ENCODE measurements at regions not wholly inside any gene's neighbourhood (a gene's known extent, or its start where the extent isn't known, plus 50 kb on each side); places are given as distances from the start of the nearest gene placed in this dataset.

DNA sequence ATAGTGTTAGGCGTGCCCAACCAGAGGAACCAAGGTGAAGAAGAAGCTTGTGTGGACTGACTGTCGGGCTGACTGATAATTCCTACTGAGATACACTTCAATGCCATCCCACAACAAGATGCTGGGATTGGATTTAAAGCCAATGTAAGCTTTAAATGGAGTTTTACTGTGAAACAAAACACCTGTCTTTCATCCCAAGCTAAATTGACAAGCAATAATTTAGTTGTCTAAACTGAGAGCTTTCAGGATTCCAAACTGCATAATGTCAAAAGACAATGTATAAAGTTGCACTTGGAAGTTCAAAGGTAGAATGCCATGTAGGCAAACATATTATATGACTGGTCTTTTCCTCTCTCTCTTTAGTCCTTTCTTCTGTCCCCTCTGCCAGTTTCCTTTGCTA lies 1025.3 kb upstream of the FANCL start:
- H3K4me1 ChIP-seq = no peaks in the 10 kb centered on the region
- H3K36me3 ChIP-seq = no peaks in the 10 kb centered on the region
- no peaks in the 10 kb centered on the region for H3K9me3 ChIP-seq
- DNase-seq = no peak
- H3K4me3 ChIP-seq = no peak overlapping the region
- H3K27me3 ChIP-seq = no peaks in the 10 kb centered on the region
- TF ChIP-seq, protein P1, sequence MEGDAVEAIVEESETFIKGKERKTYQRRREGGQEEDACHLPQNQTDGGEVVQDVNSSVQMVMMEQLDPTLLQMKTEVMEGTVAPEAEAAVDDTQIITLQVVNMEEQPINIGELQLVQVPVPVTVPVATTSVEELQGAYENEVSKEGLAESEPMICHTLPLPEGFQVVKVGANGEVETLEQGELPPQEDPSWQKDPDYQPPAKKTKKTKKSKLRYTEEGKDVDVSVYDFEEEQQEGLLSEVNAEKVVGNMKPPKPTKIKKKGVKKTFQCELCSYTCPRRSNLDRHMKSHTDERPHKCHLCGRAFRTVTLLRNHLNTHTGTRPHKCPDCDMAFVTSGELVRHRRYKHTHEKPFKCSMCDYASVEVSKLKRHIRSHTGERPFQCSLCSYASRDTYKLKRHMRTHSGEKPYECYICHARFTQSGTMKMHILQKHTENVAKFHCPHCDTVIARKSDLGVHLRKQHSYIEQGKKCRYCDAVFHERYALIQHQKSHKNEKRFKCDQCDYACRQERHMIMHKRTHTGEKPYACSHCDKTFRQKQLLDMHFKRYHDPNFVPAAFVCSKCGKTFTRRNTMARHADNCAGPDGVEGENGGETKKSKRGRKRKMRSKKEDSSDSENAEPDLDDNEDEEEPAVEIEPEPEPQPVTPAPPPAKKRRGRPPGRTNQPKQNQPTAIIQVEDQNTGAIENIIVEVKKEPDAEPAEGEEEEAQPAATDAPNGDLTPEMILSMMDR (IDR thresholded peaks at IDR 0.05) = no peak
- no peak for TF ChIP-seq POLR2A (IDR thresholded peaks at IDR 0.05)
- H3K27ac ChIP-seq = no peak overlapping the region

DNA sequence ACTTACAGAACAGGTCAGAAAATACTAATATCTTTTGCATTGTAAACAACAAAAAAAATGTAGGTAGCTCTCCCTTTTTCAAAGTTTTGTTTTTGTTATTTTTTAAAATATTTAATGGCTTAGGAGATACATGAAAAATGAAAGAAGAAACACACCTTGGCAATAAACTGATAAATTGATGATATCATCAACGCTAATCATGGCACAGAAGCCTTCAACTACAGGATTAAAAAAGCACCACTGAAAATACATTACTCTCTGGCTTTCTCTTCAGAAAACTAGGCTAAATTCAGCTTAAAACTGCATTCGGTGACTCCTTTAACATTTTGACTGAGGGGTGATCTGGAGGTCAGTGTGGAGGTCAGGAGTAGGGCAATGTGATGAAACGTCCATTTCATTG lies 1018.8 kb upstream of the FANCL start:
- no peaks in the 10 kb centered on the region for H3K9me3 ChIP-seq
- H3K27ac ChIP-seq = no peak overlapping the region
- TF ChIP-seq, protein P1 (IDR thresholded peaks at IDR 0.05) = no peak
- no peak for TF ChIP-seq POLR2A (IDR thresholded peaks at IDR 0.05)
- DNase-seq = no peak
- H3K27me3 ChIP-seq = no peaks in the 10 kb centered on the region
- no peaks in the 10 kb centered on the region for H3K4me1 ChIP-seq
- no peak overlapping the region for H3K4me3 ChIP-seq
- no peaks in the 10 kb centered on the region for H3K36me3 ChIP-seq

DNA sequence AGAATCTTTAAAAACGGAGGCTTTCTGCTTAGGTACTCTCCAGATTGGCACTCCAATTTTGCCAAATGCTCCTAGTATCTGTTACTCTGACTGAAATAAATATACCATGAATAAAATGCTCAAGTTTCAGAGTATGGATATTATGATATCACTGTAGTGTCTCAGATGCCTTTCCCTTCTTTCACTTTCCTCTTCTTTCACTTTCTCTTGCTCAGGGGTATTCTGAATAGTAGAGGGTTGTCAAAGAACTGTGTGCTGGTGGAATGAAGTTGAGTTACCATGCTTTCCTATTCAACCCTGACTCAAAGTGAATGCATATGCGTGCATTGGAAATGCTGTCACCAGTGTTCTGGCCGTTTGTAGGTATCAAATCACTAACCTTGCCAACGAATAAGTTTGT lies 1015.2 kb upstream of the FANCL start:
- TF ChIP-seq POLR2A (IDR thresholded peaks at IDR 0.05) = no peak
- TF ChIP-seq, protein P1 (IDR thresholded peaks at IDR 0.05) = no peak
- Histone ChIP-seq H3K36me3 (no peaks in the 10 kb centered on the region), H3K9me3 (no peaks in the 10 kb centered on the region), H3K4me1 (no peaks in the 10 kb centered on the region), H3K4me3 (no peak overlapping the region), H3K27ac (no peak overlapping the region), H3K27me3 (no peaks in the 10 kb centered on the region)
- DNase-seq = no peak

DNA sequence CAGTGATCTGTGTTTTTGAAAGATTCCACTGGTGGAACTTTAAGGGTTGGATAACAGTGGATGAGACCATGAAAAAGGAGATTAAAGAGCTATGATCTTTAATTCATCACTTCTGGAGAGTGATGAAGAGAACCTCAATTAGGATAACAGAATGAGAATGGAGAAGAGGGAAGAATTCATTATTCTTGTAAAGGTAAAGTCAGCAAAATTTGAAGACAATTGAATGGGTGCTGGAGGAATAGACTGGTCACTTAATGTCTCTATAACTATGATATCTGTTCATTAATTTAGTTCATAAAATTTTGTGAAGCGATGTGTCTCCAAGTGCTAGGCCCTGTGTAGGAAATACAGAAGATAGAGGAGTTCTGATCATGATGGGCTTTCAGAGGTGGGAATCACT lies 1013.2 kb upstream of the FANCL start:
- H3K4me1 ChIP-seq = no peaks in the 10 kb centered on the region
- TF ChIP-seq, protein P1 (IDR thresholded peaks at IDR 0.05) = no peak
- no peak for TF ChIP-seq POLR2A (IDR thresholded peaks at IDR 0.05)
- H3K9me3 ChIP-seq = no peaks in the 10 kb centered on the region
- no peak overlapping the region for H3K4me3 ChIP-seq
- no peak overlapping the region for H3K27ac ChIP-seq
- no peaks in the 10 kb centered on the region for H3K27me3 ChIP-seq
- no peak for DNase-seq
- no peaks in the 10 kb centered on the region for H3K36me3 ChIP-seq

DNA sequence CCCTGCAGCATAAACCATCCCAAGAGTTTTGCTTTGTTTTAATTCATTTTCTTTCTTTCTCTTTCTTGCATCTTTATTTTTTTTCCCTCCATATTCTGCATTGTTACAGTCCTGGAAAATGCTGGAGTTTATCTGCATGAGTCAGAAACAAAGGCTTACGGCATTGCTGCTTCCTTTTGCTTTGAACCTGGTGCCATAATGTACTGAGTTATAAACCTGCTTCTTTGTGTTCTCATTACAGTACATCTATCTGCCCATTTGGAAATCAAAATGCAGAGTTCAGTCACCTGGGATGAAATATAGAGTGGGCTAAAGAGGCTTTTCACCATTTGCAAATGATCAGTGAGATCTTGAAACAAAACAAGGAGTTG lies 1009.2 kb upstream of the FANCL start:
- no peaks in the 10 kb centered on the region for H3K4me1 ChIP-seq
- no peak overlapping the region for H3K27ac ChIP-seq
- no peaks in the 10 kb centered on the region for H3K27me3 ChIP-seq
- TF ChIP-seq, protein P1 (IDR thresholded peaks at IDR 0.05) = no peak
- no peak for TF ChIP-seq POLR2A (IDR thresholded peaks at IDR 0.05)
- no peaks in the 10 kb centered on the region for H3K9me3 ChIP-seq
- H3K36me3 ChIP-seq = no peaks in the 10 kb centered on the region
- no peak for DNase-seq
- no peak overlapping the region for H3K4me3 ChIP-seq

Data from Peyer's patch (tissue), 4 donors.